Ammon's horn (tissue), 1 donor: ENCODE measurements at regions not wholly inside any gene's neighbourhood (a gene's known extent, or its start where the extent isn't known, plus 50 kb on each side); places are given as distances from the start of the nearest gene placed in this dataset.
A peak's percentile ranks its signal among the peaks of the same experiment; 100 is the strongest.

Experiments used
- DNase-seq: peaks from one replicate; pipeline ENCODE4 v3.0.0-alpha.2; 2016; ENCODE audit warnings: low spot score

- DNase-seq = no peak
These were observed 536.7 kb upstream of the HTR2A start for GRCh38 chr13:47433461-47434005.

GRCh38 chr13:47426126-47426849 is 529.4 kb upstream of the HTR2A start:
- DNase-seq = peak; percentile 32

GRCh38 chr13:47421525-47421924 is 524.7 kb upstream of the HTR2A start:
- no peak for DNase-seq

GRCh38 chr13:47420568-47420967 is 523.7 kb upstream of the HTR2A start:
- DNase-seq = no peak

- no peak for DNase-seq
These were observed 523.2 kb upstream of the HTR2A start for GRCh38 chr13:47420020-47420419.

- DNase-seq = no peak
These were observed 521.5 kb upstream of the HTR2A start for GRCh38 chr13:47418206-47418920.

GRCh38 chr13:47417485-47417884 is 520.6 kb upstream of the HTR2A start:
- no peak for DNase-seq

- no peak for DNase-seq
These were observed 518.2 kb upstream of the HTR2A start for GRCh38 chr13:47415048-47415447.

GRCh38 chr13:47413526-47413925 is 516.7 kb upstream of the HTR2A start:
- no peak for DNase-seq

GRCh38 chr13:47413112-47413511 is 516.3 kb upstream of the HTR2A start:
- DNase-seq = no peak

- DNase-seq = no peak
These were observed 512.9 kb upstream of the HTR2A start for GRCh38 chr13:47409778-47410177.

GRCh38 chr13:47408546-47409319 is 511.9 kb upstream of the HTR2A start:
- DNase-seq = no peak

- no peak for DNase-seq
These were observed 511.0 kb upstream of the HTR2A start for GRCh38 chr13:47407808-47408207.

- no peak for DNase-seq
These were observed 502.7 kb upstream of the HTR2A start for GRCh38 chr13:47399599-47399998.

GRCh38 chr13:47397739-47398138 is 500.9 kb upstream of the HTR2A start:
- no peak for DNase-seq

- DNase-seq = no peak
These were observed 500.1 kb upstream of the HTR2A start for GRCh38 chr13:47396915-47397314.

- no peak for DNase-seq
These were observed 477.9 kb upstream of the HTR2A start for GRCh38 chr13:47374741-47375140.

GRCh38 chr13:47372751-47373150 is 475.9 kb upstream of the HTR2A start:
- no peak for DNase-seq

- DNase-seq = no peak
These were observed 454.9 kb upstream of the HTR2A start for GRCh38 chr13:47351798-47352197.

- no peak for DNase-seq
These were observed 453.7 kb upstream of the HTR2A start for GRCh38 chr13:47350334-47351124.

- no peak for DNase-seq
These were observed 452.4 kb upstream of the HTR2A start for GRCh38 chr13:47349211-47349610.
